Body of pancreas (tissue), 4 donors: ENCODE measurements at regions not wholly inside any gene's neighbourhood (a gene's known extent, or its start where the extent isn't known, plus 50 kb on each side); places are given as distances from the start of the nearest gene placed in this dataset.

Experiments used
- POLR2A ChIP-seq, 3 donors: fragments of 450-650 bp; IDR thresholded peaks; one replicate each; pipeline ENCODE4 v1.6.1; 2016; ENCODE audit warnings: antibody characterized with exemption in 3 of 3, mild to moderate bottlenecking in 2 of 3
- TF ChIP-seq, protein P1 (sequence below), 7 experiments: fragments of 450-650 bp in 4 of 7; fragments of 200-600 bp in 3 of 7; sonication (generic) in 3 of 7; IDR thresholded peaks; one replicate each; pipeline ENCODE4 v1.5.1; 2016 to 2019; ENCODE audit warnings: antibody characterized with exemption in 7 of 7

DNA sequence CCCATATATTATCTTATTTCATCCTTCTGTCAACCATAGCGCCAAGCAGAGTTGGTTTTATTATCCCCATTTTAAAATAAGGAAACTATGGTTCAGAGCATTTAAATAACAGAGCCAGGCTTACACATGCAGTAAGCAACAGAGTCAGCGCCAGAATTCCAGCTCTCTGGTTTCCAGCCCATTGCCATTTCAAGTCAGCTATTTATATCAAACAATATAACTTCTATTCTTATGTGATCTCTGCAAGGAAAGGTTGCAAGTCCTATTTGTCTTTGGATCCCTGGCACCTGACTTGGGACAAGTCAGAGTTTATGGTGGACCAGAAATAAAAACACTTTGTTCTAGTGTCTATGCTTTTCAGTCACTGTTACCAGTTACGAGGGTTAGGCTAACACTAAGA lies 174.1 kb upstream of the EEA1 start:
- TF ChIP-seq, protein P1, sequence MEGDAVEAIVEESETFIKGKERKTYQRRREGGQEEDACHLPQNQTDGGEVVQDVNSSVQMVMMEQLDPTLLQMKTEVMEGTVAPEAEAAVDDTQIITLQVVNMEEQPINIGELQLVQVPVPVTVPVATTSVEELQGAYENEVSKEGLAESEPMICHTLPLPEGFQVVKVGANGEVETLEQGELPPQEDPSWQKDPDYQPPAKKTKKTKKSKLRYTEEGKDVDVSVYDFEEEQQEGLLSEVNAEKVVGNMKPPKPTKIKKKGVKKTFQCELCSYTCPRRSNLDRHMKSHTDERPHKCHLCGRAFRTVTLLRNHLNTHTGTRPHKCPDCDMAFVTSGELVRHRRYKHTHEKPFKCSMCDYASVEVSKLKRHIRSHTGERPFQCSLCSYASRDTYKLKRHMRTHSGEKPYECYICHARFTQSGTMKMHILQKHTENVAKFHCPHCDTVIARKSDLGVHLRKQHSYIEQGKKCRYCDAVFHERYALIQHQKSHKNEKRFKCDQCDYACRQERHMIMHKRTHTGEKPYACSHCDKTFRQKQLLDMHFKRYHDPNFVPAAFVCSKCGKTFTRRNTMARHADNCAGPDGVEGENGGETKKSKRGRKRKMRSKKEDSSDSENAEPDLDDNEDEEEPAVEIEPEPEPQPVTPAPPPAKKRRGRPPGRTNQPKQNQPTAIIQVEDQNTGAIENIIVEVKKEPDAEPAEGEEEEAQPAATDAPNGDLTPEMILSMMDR (IDR thresholded peaks at IDR 0.05), result no peak
- no peak for TF ChIP-seq POLR2A (IDR thresholded peaks at IDR 0.05)
